OCI-LY1 (cell line): ENCODE measurements at regions not wholly inside any gene's neighbourhood (a gene's known extent, or its start where the extent isn't known, plus 50 kb on each side); places are given as distances from the start of the nearest gene placed in this dataset.

Experiments
- H2AFZ ChIP-seq: fragments of 200-600 bp; sonication (generic), shearing (Covaris generic); 2 replicates; pipeline ENCODE4 v1.6.0; 2014; ENCODE audit warnings: antibody characterized with exemption, mild to moderate bottlenecking, low read length
- H3F3A ChIP-seq: fragments of 200-600 bp; sonication (generic), shearing (Covaris generic); 2 replicates; pipeline ENCODE4 v1.6.0; 2014; ENCODE audit warnings: mild to moderate bottlenecking, antibody characterized with exemption, low read length, moderate library complexity; ENCODE audit not compliant: insufficient read depth
- H3K27ac ChIP-seq: fragments of 200-600 bp; sonication (generic); 2 replicates; pipeline ENCODE4 v1.5.1; 2014; ENCODE audit warnings: low read length, mixed run types, mild to moderate bottlenecking, low read depth; ENCODE audit not compliant: poor library complexity, severe bottlenecking
- H3K27me3 ChIP-seq: fragments of 200-600 bp; sonication (generic); 2 replicates; pipeline ENCODE4 v1.6.0; 2014; ENCODE audit warnings: antibody characterized with exemption, mild to moderate bottlenecking, low read length, moderate library complexity; ENCODE audit not compliant: insufficient read depth
- H3K36me3 ChIP-seq: fragments of 200-600 bp; sonication (generic); 2 replicates; pipeline ENCODE4 v1.6.1; 2014; ENCODE audit warnings: mild to moderate bottlenecking, antibody characterized with exemption, low read length, moderate library complexity, mixed read lengths; ENCODE audit not compliant: insufficient read depth
- H3K4me1 ChIP-seq: fragments of 200-600 bp; sonication (generic); 2 replicates; pipeline ENCODE4 v1.5.1; 2014; ENCODE audit warnings: mild to moderate bottlenecking, low read length, moderate library complexity; ENCODE audit not compliant: insufficient read depth, severe bottlenecking
- H3K4me2 ChIP-seq: fragments of 200-600 bp; sonication (generic), shearing (Covaris generic); 2 replicates; pipeline ENCODE4 v1.6.1; 2014; ENCODE audit warnings: low read length
- H3K4me3 ChIP-seq: fragments of 200-600 bp; sonication (generic); 2 replicates; pipeline ENCODE4 v1.5.1; 2014; ENCODE audit warnings: low read length, low read depth, mild to moderate bottlenecking, mixed read lengths; ENCODE audit not compliant: poor library complexity, severe bottlenecking
- H3K79me2 ChIP-seq: fragments of 200-600 bp; shearing (Covaris generic); 2 replicates; pipeline ENCODE4 v1.6.1; 2016; ENCODE audit warnings: mixed run types, low read length, mixed read lengths; ENCODE audit not compliant: insufficient read depth
- H3K9ac ChIP-seq: fragments of 200-600 bp; sonication (generic), shearing (Covaris generic); 2 replicates; pipeline ENCODE4 v1.6.1; 2014; ENCODE audit warnings: mild to moderate bottlenecking, low read length, mixed read lengths
- H3K9me2 ChIP-seq: fragments of 200-600 bp; sonication (generic), shearing (Covaris generic); 2 replicates; pipeline ENCODE4 v1.6.1; 2014; ENCODE audit warnings: low read depth, mild to moderate bottlenecking, low read length, mixed read lengths
- H3K9me3 ChIP-seq: fragments of 200-600 bp; shearing (Covaris generic); 2 replicates; pipeline ENCODE4 v1.6.1; 2014; ENCODE audit warnings: low read length, mixed read lengths
- H4K20me1 ChIP-seq: fragments of 200-600 bp; sonication (generic), shearing (Covaris generic); 2 replicates; pipeline ENCODE4 v1.6.0; 2016; ENCODE audit warnings: mild to moderate bottlenecking, low read length; ENCODE audit not compliant: insufficient read depth
- EZH2 ChIP-seq: fragments of 200-600 bp; sonication (generic), shearing (Covaris generic); IDR thresholded peaks from 2 replicates; pipeline ENCODE4 v1.8.0; 2017; ENCODE audit warnings: borderline replicate concordance, mixed run types, mild to moderate bottlenecking, antibody characterized with exemption, low read length, moderate library complexity, mixed read lengths
- TF ChIP-seq, protein P1 (sequence below): fragments of 200-600 bp; sonication (generic), shearing (Covaris generic); IDR thresholded peaks from 2 replicates; pipeline ENCODE4 v1.5.1; 2017; ENCODE audit warnings: mild to moderate bottlenecking, antibody characterized with exemption, low read length, moderate library complexity, mixed read lengths

DNA sequence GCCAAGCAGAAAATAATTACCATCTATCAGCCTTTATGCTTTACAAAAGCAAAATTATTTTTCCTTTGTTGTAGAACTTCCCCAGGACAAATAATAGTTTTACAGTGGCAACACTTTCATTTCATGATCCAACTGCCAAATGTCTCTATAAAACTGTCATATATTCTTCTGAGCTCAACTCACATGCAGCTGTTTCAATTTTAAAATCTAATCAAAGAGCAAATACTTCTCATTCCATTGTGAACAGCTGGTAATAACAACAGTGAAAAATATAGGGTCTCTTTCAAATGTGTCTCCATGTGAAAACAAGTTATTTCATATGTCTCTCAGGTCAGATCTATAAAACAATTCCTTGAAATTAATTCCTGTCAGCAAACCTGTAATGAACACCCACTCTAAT lies 270.6 kb upstream of the SLC7A11 start:
- H3K27me3 ChIP-seq: no peaks in the 10 kb centered on the region
- H3K27ac ChIP-seq: no peak overlapping the region
- no peak overlapping the region for H2AFZ ChIP-seq
- no peaks in the 10 kb centered on the region for H3K79me2 ChIP-seq
- no peaks in the 10 kb centered on the region for H3K36me3 ChIP-seq
- H3K9ac ChIP-seq: no peak overlapping the region
- H3K4me2 ChIP-seq: no peak overlapping the region
- H4K20me1 ChIP-seq: no peaks in the 10 kb centered on the region
- no peaks in the 10 kb centered on the region for H3F3A ChIP-seq
- no peaks in the 10 kb centered on the region for H3K9me2 ChIP-seq
- H3K4me1 ChIP-seq: no peaks in the 10 kb centered on the region
- no peak overlapping the region for H3K4me3 ChIP-seq
- no peak for TF ChIP-seq EZH2
- TF ChIP-seq, protein P1, sequence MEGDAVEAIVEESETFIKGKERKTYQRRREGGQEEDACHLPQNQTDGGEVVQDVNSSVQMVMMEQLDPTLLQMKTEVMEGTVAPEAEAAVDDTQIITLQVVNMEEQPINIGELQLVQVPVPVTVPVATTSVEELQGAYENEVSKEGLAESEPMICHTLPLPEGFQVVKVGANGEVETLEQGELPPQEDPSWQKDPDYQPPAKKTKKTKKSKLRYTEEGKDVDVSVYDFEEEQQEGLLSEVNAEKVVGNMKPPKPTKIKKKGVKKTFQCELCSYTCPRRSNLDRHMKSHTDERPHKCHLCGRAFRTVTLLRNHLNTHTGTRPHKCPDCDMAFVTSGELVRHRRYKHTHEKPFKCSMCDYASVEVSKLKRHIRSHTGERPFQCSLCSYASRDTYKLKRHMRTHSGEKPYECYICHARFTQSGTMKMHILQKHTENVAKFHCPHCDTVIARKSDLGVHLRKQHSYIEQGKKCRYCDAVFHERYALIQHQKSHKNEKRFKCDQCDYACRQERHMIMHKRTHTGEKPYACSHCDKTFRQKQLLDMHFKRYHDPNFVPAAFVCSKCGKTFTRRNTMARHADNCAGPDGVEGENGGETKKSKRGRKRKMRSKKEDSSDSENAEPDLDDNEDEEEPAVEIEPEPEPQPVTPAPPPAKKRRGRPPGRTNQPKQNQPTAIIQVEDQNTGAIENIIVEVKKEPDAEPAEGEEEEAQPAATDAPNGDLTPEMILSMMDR: no peak
- no peaks in the 10 kb centered on the region for H3K9me3 ChIP-seq

DNA sequence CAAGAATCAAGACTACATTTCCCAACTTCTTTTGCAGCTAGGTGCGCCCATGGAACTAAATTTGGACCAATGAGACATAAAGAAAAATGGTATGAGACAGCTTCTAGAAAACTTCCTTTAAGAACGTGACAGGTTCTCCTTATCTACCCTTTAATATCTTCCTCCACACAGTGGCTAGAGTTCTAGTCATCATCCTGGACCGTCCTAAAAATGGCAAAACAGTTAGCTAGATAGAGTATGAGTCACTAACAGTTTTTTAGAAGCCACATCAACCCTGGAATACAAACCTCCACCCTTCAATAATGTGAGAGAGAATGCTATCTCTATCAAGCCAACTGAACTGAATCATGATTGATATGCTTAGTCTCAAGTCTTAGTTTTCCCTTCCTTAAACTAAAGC lies 267.9 kb upstream of the SLC7A11 start:
- H4K20me1 ChIP-seq: no peaks in the 10 kb centered on the region
- H3K4me3 ChIP-seq: no peak overlapping the region
- no peak overlapping the region for H3K9ac ChIP-seq
- H3K36me3 ChIP-seq: no peaks in the 10 kb centered on the region
- H3K4me1 ChIP-seq: no peaks in the 10 kb centered on the region
- no peaks in the 10 kb centered on the region for H3K9me3 ChIP-seq
- no peak overlapping the region for H3K4me2 ChIP-seq
- H3K27me3 ChIP-seq: no peaks in the 10 kb centered on the region
- no peaks in the 10 kb centered on the region for H3F3A ChIP-seq
- H3K9me2 ChIP-seq: no peaks in the 10 kb centered on the region
- H3K27ac ChIP-seq: no peak overlapping the region
- H2AFZ ChIP-seq: no peak overlapping the region
- no peaks in the 10 kb centered on the region for H3K79me2 ChIP-seq
- TF ChIP-seq, protein P1: no peak
- TF ChIP-seq EZH2: no peak

DNA sequence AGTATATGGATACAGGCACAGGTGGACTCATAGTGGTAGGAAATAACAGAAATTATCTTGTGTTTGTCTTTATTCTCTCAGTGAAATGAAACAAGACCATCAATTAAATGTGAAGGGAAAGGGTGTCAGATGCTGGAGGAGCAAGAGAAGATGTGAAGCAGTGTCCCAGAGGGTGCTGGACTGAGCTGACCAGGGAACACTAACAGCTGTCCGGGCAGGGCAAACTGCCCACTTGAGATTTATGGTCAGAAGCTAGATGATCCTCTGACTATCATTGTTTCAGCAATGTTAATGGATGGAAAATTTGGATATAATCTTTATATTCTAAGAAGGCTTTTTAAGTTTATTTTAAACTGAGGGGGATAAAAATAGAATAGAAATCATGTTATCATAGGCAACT lies 267.2 kb upstream of the SLC7A11 start:
- no peak overlapping the region for H3K27ac ChIP-seq
- no peak overlapping the region for H3K4me3 ChIP-seq
- H3K9me3 ChIP-seq: no peaks in the 10 kb centered on the region
- no peaks in the 10 kb centered on the region for H3K4me1 ChIP-seq
- H3K36me3 ChIP-seq: no peaks in the 10 kb centered on the region
- no peaks in the 10 kb centered on the region for H3K79me2 ChIP-seq
- no peaks in the 10 kb centered on the region for H3K27me3 ChIP-seq
- H3K4me2 ChIP-seq: no peak overlapping the region
- no peaks in the 10 kb centered on the region for H4K20me1 ChIP-seq
- no peaks in the 10 kb centered on the region for H3F3A ChIP-seq
- TF ChIP-seq EZH2: no peak
- TF ChIP-seq, protein P1: no peak
- H3K9ac ChIP-seq: no peak overlapping the region
- H3K9me2 ChIP-seq: no peaks in the 10 kb centered on the region
- H2AFZ ChIP-seq: no peak overlapping the region
